ENCODE measurements at regions not wholly inside any gene's neighbourhood (a gene's known extent, or its start where the extent isn't known, plus 50 kb on each side); places are given as distances from the start of the nearest gene placed in this dataset.
A peak's percentile ranks its signal among the peaks of the same experiment; 100 is the strongest.

GRCh38 chr13:50572129-50572528 is 271.4 kb downstream of the DLEU7 start (continued):
- TF ChIP-seq REST (tag by site-specific recombination; IDR thresholded peaks at IDR 0.05) = no peak

GRCh38 chr13:50573066-50573465 is 270.4 kb downstream of the DLEU7 start:
- Histone ChIP-seq H3K4me3 (ENCODE audit: low read depth, low read length) (no peak overlapping the region), H3K4me1 (ENCODE audit: control insufficient read depth, insufficient read depth, low read length) (no peaks in the 10 kb centered on the region), H3K9me3 (ENCODE audit: control insufficient read depth, insufficient read depth, low read depth, low read length) (no peaks in the 10 kb centered on the region), H3K27ac (ENCODE audit: extremely low read depth, low read depth, low read length) (no peak overlapping the region), H3K36me3 (ENCODE audit: control insufficient read depth in 2 of 2, insufficient read depth in 1 of 2, low read length in 2 of 2) (no peaks in the 10 kb centered on the region)
- ChIA-PET CTCF (no interaction called here), POLR2A (no interaction called here)
- TF ChIP-seq ZNF707 (tag by site-specific recombination; IDR thresholded peaks at IDR 0.05) (no peak), WT1 (tag by site-specific recombination; IDR thresholded peaks at IDR 0.05) (no peak), GLI4 (tag by site-specific recombination; IDR thresholded peaks at IDR 0.05) (no peak), ZNF560 (tag by site-specific recombination; IDR thresholded peaks at IDR 0.05; ENCODE audit: borderline replicate concordance) (no peak), ZNF239 (tag by site-specific recombination; IDR thresholded peaks at IDR 0.05) (no peak), OVOL3 (tag by site-specific recombination; IDR thresholded peaks at IDR 0.05) (no peak), KLF17 (tag by site-specific recombination; IDR thresholded peaks at IDR 0.05) (no peak), ZNF776 (tag by site-specific recombination; IDR thresholded peaks at IDR 0.05; ENCODE audit: borderline replicate concordance) (no peak), ZNF362 (tag by site-specific recombination; IDR thresholded peaks at IDR 0.05) (no peak), MYNN (tag by site-specific recombination; IDR thresholded peaks at IDR 0.05; ENCODE audit: borderline replicate concordance) (no peak), ZNF677 (tag by site-specific recombination; IDR thresholded peaks at IDR 0.05) (no peak), ZNF354C (tag by site-specific recombination; IDR thresholded peaks at IDR 0.05; ENCODE audit: borderline replicate concordance, low read depth) (no peak), ZNF311 (tag by site-specific recombination; IDR thresholded peaks at IDR 0.05; ENCODE audit: borderline replicate concordance) (no peak), ZNF701 (tag by site-specific recombination; IDR thresholded peaks at IDR 0.05) (no peak), ZSCAN4 (tag by site-specific recombination; IDR thresholded peaks at IDR 0.05) (no peak), ZFP41 (tag by site-specific recombination; IDR thresholded peaks at IDR 0.05; ENCODE audit: borderline replicate concordance) (no peak)

- ChIA-PET POLR2A (no interaction called here), CTCF (no interaction called here)
- H3K27ac ChIP-seq (ENCODE audit: extremely low read depth, low read depth, low read length) = no peak overlapping the region
- H3K9me3 ChIP-seq (ENCODE audit: control insufficient read depth, insufficient read depth, low read depth, low read length) = no peaks in the 10 kb centered on the region
- no peaks in the 10 kb centered on the region for H3K4me1 ChIP-seq (ENCODE audit: control insufficient read depth, insufficient read depth, low read length)
- H3K4me3 ChIP-seq (ENCODE audit: low read depth, low read length) = no peak overlapping the region
- no peaks in the 10 kb centered on the region for H3K36me3 ChIP-seq (ENCODE audit: control insufficient read depth in 2 of 2, insufficient read depth in 1 of 2, low read length in 2 of 2)
- TF ChIP-seq ZNF140 (tag by site-specific recombination; IDR thresholded peaks at IDR 0.05) (no peak), ELK4 (IDR thresholded peaks at IDR 0.05; ENCODE audit: borderline replicate concordance, low read depth, low read length) (no peak), OSR2 (tag by site-specific recombination; IDR thresholded peaks at IDR 0.05) (peak; percentile 57; the same call in 1 of the 2 replicates), ZBTB1 (tag by site-specific recombination; IDR thresholded peaks at IDR 0.05) (no peak), ZNF394 (tag by site-specific recombination; IDR thresholded peaks at IDR 0.05; ENCODE audit: borderline replicate concordance) (no peak), MZF1 (tag by site-specific recombination; IDR thresholded peaks at IDR 0.05; ENCODE audit: borderline replicate concordance) (no peak; the same call in 1 of the 2 replicates), SP2 (tag by site-specific recombination; IDR thresholded peaks at IDR 0.05) (no peak)
Measured at GRCh38 chr13:50574731-50575130, 268.8 kb downstream of the DLEU7 start.

Data from HEK293 (cell line).